ENCODE measurements at regions not wholly inside any gene's neighbourhood (a gene's known extent, or its start where the extent isn't known, plus 50 kb on each side); places are given as distances from the start of the nearest gene placed in this dataset.

DNA sequence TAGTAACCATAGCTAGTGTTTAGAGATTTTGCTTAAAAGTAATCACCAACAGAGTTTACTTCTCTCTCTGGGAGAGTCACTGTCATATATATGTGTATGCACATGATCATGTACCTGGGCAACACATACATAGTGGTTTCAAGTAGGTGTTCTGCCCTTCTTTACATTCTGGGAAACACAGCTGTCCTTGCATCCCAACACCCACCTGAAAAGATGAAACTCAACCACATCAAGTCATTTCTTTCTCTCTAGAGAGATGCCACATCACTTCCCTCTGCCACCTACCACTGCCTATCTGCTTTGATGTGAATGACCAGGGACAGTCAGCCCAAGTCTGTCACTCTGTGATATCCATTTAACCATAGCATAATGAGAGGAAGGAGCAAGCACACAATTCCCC is 155.8 kb upstream of the GADL1 start:
- DNase-seq (ENCODE audit: low read depth) = no peak

GRCh38 chr3:31051226-31051625 is 156.8 kb upstream of the GADL1 start:
- DNase-seq (ENCODE audit: low read depth) = no peak

- no peak for DNase-seq (ENCODE audit: low read depth)
These were observed 158.8 kb upstream of the GADL1 start for GRCh38 chr3:31053299-31053698.

DNA sequence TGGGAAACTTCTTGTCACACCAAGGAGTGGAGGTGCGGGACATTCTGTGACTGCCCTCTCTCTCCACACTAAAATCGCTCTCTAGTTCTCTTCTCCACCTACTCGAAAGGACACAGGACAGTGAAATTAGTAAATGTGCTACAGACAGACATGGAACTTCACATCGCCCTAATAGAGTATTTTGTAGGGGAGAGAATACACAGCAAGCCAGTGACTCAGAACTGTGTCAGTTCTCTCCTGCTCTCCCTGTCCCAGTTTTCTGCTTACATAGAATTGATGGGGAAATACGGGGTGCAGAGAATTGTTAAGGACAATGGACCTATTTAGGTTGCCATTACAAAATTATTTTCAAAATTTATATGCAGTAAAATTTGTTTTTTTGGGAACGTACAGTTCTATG is 159.6 kb upstream of the GADL1 start:
- DNase-seq (ENCODE audit: low read depth) = no peak

DNA sequence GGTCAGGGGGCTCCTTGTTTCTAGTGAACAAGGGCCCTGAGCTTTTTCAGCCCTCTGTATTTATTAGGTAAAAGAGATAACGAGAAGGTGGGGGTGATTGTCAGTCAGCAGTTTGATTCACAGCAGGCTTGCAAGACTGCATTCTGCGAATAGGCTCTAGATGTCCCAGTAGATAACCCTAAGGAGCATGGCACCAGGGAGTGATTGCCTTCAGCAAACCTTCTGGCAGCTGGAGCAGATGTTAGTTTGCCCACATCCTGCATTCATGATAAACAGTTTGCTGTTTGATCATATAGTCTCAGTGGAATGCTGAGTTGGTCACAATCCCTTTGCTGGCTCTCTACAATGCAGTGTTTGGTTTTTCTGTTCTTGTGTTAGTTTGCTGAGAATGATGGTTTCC is 161.3 kb upstream of the GADL1 start:
- DNase-seq (ENCODE audit: low read depth) = no peak

DNA sequence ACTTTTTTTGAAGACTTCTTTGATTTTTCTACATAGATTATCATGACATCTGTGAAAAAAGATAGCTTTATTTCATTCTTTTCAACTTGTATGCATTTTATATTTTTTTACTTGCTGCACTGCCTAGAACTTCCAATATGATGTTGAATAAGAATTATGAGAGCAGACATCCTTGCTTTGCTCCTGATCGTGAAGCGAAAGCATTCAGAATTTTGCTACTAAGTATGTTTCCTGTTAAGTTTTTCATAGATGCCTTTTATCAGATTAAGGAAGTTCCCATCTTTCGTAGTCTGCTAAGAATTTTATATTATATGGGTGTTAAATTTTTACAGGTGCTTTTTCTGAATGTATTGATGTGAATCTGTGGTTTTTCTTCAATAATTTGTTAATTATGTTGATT is 163.4 kb upstream of the GADL1 start:
- no peak for DNase-seq (ENCODE audit: low read depth)

GRCh38 chr3:31064021-31064420 is 169.6 kb upstream of the GADL1 start:
- DNase-seq (ENCODE audit: low read depth) = no peak

DNA sequence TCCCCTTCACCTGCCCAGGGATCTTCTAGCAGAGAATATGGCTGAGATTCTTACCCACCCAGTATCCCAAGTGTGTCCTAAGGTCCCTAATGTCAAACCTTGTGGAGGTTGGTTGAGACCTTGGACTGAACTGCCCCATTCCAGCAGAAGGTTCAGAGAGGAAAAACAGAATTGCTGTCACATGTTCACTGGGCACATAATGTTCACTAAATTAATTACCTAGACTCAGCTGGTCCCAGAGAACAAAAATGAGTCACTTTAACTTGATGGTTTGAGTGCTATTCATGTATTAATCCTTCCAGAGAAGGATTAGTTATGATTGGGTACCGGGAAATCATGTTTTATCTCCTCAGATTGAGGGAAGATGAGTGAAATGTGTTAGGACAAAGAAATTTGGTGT is 171.3 kb upstream of the GADL1 start:
- DNase-seq (ENCODE audit: low read depth) = no peak

GRCh38 chr3:31067004-31067403 is 172.5 kb upstream of the GADL1 start:
- DNase-seq (ENCODE audit: low read depth) = peak; percentile 15

GRCh38 chr3:31075471-31075870 is 181.0 kb upstream of the GADL1 start:
- no peak for DNase-seq (ENCODE audit: low read depth)

- DNase-seq (ENCODE audit: low read depth) = no peak
These were observed 181.4 kb upstream of the GADL1 start for GRCh38 chr3:31075876-31076275.

DNA sequence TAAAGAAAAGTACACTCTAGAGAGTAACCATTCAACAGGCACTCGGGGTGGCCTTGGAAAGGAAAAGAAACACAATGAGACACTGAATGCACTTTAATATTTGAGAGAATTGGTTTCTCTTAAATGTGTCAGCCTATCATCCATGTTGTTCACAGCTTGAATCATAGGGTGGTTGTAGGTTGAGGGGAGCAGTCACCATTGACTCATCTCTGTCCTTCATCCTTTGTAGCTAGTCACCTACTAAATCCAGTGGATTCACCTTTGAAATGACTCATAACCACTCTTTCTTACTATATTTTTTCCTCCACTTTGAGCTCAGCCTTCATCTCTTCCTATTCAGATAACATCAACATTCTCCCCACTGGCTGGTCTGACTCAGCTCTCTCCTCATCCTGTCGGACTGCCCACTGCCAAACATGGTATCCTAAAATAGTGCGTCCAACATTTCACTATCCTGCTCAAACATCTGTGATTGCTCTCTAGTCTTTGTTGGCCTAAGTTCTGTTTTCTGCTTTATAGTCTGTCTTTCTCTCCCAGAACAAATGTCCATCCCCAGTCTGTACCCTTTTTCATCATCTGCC is 182.7 kb upstream of the GADL1 start:
- peak; percentile 81 for DNase-seq (ENCODE audit: low read depth)

DNA sequence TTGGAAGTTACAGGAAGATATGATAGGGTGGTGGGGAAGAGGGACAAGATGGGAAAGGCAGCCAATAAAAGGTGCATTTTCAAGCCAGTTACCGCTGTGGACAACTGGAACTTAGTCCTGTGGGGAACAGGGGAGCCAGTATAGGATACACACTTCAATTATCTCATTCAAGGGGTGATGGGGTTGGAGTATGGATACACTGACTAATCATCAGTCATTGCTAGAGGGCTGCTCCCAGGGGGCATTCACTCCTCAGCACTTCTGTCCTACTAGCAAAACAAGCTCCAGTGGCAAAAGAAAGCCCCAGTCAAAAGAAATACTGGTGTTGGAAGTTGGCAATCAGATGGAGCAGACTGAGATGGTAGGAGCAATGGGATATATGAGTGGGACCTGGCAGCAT is 183.4 kb upstream of the GADL1 start:
- peak; percentile 3 for DNase-seq (ENCODE audit: low read depth)

DNA sequence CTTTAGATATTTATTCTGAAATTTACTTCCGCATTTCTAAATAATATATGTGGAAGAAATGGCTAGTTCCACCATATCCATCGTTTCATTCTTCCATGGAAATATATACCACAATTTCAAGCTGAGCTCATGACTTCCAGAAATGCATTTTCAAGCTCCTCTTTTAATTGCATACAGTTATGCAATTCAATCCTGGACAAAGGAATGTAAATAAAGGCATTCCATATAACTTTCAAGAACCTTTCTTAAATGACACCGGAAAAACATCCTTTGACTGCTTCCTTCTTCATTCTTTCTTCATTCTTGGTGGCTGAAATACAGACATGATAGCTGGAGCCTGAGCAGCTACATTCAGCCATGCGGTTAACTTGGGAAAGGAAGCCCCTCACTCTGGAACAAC is 185.2 kb upstream of the GADL1 start:
- DNase-seq (ENCODE audit: low read depth) = no peak

- no peak for DNase-seq (ENCODE audit: low read depth)
These were observed 186.7 kb upstream of the GADL1 start for GRCh38 chr3:31081018-31081662.

DNA sequence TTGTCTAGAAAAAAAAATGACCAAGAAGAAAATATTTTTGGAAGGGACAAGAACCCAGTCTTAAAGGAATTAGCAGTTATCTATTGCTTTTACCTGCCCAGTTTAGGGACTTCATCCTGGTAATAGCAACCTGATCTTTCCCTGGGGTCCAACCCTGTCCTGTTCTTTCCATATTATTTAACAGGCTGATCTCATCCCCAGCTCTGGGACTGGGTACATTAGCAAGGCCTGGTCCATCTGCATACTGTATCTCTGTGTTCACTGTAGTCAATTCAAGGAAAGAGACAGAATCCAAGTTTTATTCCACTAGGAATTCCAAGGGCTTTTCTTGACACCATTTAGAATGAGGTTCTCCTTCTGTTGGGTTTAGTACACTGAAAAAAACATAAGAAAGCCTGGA is 191.7 kb upstream of the GADL1 start:
- DNase-seq (ENCODE audit: low read depth) = no peak

DNA sequence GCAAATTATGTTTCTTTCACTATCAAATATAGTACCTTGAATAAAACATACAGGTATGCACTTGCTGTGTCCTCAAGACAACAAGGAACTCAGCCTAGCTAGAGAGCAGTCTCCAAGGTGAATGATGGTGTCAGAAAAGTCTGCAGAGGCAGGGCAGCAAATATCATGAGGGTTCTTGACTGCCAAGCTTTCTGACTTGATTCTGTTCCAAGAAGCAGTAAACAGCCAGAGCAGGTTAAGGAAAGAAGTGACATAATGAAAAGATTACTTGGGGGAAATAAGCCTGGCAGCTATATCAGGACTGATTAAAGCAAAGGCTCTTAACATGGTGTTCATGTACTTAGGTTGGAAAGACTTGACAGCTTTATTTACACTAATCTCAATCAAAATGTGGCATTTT is 192.2 kb upstream of the GADL1 start:
- no peak for DNase-seq (ENCODE audit: low read depth)

- no peak for DNase-seq (ENCODE audit: low read depth)
These were observed 197.3 kb upstream of the GADL1 start for GRCh38 chr3:31091748-31092147.

GRCh38 chr3:31092748-31093589 is 198.5 kb upstream of the GADL1 start:
- DNase-seq (ENCODE audit: low read depth) = no peak

DNA sequence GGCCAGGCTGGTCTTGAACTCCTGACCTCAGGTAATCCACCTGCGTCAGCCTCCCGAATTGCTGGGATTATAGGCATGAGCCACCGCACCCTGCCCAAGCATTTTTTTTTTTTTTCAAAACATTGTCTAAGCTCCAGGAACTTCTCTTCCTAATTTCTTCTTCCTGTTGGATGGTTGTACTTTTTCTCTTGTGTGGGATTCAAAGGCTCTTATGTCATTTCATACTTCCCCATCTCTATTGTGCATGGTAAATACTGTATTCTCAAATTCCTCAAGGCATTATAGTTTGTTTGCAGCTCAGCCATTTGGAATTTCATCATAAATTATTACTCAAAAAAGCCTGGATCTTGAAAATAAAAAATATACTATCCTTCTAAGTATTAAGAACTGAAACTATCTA is 199.1 kb upstream of the GADL1 start:
- DNase-seq (ENCODE audit: low read depth) = no peak

GRCh38 chr3:31094048-31094447 is 199.6 kb upstream of the GADL1 start:
- DNase-seq (ENCODE audit: low read depth) = no peak

GRCh38 chr3:31095255-31095654 is 200.8 kb upstream of the GADL1 start:
- DNase-seq (ENCODE audit: low read depth) = no peak

DNA sequence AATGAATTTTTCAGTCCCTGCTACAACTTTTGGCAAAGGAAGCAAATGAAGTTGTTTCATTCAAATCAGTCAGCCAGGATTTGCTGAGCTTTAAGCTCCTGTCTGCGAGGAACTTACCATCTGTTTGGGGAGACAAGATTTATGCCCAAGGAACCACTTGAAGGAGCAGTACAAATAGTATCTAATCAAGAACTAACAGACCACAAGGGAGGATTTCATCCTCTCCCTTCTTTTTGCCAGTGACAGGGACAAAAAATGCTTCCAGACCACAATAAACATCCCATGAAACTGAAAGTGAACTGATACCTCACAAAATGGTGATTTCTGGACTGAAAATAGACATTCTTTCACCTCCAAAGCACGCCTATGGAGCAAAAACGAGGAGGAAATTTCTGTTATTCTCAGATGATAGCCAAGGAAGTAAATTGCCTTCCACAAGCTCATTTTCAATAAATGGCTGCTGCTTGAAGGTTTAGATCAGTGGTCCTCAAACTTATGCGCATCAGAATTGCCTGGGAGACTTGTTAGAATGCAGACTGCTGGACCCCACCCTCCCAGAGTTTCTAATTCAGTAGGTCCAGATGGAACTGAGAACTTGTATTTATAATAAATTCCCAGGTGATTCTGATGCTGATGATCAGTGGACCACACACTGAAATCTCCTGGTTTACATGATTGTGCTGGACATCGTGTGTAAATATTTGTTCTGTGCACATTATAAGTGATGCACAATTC is 202.4 kb upstream of the GADL1 start:
- DNase-seq (ENCODE audit: low read depth) = no peak

Data from HS-27A (cell line).